Pons (tissue), 1 donor: ENCODE measurements at regions not wholly inside any gene's neighbourhood (a gene's known extent, or its start where the extent isn't known, plus 50 kb on each side); places are given as distances from the start of the nearest gene placed in this dataset.

Experiments
- DNase-seq: peaks from one replicate; pipeline ENCODE4 v3.0.0-alpha.2; 2016; ENCODE audit warnings: low spot score

GRCh38 chr17:79218825-79219200 is 144.2 kb downstream of the ENGASE start:
- DNase-seq = no peak

DNA sequence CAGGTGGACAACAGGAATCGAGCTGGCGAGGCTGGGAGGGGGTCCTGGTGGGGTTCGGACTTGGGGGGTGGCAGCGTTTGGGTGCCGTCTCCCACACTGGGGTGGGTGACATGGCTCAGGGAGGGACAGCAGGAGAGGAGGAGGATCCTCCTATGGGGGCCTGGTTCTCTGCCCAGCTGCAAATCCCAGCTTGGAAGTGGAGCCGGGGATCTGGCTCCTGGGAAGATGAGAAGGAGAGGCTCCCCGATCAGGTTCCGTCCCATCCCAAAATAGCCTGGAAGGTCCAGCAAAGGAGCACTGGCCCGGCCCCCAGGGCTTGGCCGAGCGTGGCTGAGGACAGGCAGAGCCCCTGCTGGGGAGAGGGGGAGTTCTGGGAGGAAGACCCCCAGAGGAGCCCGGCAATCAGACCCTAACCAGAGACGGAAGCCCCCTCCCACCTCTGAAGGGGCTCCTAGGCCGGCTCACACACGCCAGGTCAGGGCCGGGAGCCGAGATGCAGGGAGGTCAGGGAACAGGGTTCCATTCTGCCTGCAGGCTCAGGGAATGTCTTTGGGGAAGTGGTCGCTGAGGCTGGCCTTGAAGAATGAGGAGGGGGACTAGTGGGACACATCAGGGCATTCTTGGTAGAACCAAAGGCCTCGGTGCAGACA is 143.7 kb downstream of the ENGASE start:
- DNase-seq = no peak

GRCh38 chr17:79217473-79218135 is 143.0 kb downstream of the ENGASE start:
- DNase-seq = no peak

- DNase-seq = no peak
Observed at GRCh38 chr17:79216826-79217225, 142.2 kb downstream of the ENGASE start.

GRCh38 chr17:79216391-79216790 is 141.8 kb downstream of the ENGASE start:
- DNase-seq = no peak

DNA sequence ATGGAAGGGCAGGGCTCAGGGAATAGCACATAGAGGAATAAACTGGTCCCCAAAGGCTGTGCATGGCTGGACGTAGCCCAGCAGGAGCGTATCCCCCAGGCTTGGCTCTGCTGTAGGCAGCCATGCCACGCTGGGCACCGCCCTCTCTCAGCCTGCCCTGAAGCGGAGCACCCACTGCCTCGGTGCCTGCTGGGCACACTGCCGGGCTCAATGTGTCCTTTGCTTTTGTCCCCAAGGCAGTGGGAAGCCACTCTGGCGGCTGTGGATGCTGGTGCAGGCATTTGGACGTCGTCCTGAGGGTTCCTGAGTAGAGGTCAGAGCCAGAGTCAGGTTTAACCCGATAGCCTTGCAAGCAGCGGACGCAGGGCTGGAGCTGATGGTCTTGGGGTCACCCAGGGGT is 141.0 kb downstream of the ENGASE start:
- no peak for DNase-seq

DNA sequence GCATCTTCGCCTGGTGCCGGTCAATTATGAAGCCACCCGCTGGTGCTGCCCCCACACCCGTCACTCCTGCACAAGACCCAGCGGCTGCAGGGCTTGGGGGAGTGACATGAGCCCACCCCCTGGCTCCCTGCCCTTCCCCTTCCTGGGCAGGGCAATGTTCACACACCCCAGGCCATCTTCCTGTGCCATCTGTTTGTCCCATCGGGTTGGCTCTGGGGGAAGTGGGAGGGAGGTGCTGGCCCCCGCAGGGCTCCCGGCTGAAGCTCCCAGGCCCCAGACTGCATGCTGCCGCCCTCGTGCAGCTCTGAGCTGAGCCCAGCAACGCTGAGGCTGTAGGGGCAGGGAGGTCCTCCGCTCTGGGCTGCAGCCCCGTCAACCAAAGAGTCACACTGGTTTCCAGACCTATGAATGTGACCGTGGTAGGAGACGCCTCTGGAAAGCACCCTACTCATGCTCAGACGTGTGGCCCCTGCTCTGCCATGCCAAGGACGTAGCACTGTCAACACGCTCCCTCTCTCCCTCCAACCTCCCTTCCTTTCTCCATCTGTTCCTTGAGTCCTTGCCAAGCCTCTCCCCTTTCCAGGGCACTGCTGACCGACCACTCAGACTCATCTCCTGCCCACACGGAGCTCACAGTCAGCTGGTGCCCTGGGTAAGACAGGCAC is 140.4 kb downstream of the ENGASE start:
- no peak for DNase-seq

GRCh38 chr17:79214459-79214858 is 139.8 kb downstream of the ENGASE start:
- DNase-seq = no peak

- DNase-seq = no peak
Observed at GRCh38 chr17:79213305-79213704, 138.7 kb downstream of the ENGASE start.

DNA sequence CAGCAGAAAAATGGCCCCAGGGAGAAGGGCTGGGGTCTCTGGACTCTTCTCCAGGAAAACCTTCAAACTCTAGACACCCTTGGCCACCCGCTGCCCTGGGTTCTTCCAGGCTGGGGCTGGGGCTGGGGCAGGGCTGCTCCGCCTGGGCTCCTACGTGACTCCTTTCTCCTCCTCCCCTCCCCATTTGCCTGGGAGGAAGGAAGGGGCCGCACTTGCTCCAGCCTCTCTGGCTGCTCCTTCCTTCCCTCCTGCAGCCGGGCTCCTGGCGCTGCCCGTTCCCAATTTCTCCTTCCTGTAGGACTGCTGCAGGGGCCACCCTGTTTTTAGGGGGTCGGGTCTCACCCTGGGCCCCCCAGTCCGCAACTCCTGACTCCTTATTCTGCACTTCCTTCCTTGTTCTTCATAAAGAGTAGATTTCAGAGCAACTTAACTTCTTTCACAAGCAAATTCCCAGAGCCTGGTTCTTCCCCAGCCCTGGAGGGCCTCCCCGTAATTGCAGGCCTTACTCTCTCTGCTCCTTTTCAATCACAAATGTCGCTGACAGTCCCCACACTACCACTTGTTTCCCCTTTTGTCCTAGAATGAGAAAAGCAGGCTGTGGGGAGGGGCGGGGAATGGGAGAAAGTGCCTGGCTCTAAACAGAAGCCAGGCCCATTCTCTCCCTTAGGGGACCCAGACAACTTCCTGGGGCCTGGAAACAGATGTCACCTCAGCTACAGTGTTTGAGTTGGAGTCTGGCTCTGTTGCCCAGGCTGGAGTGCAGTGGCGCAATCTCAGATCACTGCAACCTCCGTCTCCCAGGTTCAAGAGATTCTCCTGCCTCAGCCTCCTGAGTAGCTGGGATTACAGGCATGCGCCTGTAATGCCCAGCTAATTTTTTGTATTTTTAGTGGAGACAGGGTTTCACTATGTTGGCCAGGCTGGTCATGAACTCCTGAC is 137.8 kb downstream of the ENGASE start:
- no peak for DNase-seq

DNA sequence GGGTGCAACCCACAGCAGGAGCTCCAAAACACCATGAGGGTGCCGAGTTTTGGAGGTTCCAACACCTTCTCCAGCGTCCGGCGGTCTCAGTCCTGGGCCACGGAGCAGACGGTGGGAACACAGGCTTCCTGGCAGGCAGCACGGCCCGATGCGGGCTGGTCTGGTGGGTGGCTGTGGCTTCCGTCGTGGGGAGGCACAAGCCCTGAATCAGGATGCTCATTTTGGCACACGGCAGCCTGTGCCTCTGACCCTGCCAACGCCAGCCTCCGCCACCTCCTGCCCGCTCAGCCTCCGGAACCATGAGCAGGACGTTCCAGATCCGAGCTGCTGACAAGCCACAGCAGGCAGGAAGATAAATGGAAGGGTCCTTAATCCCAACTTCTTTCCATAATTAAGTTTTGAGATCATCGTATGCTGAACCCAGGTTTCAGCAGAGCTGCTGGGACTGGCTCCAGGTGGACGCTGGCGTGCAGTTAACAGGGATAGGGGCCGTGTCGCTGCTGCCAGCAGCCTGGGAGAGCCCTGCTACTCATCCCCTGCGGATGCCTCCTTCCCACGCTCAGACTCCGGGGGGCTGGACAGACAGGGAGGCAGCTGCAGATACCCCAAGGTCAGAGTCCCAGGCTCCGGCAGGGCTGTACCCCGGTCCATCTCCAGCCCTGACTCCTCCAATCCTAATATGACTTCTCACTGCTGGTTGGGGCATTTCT is 136.6 kb downstream of the ENGASE start:
- no peak for DNase-seq

DNA sequence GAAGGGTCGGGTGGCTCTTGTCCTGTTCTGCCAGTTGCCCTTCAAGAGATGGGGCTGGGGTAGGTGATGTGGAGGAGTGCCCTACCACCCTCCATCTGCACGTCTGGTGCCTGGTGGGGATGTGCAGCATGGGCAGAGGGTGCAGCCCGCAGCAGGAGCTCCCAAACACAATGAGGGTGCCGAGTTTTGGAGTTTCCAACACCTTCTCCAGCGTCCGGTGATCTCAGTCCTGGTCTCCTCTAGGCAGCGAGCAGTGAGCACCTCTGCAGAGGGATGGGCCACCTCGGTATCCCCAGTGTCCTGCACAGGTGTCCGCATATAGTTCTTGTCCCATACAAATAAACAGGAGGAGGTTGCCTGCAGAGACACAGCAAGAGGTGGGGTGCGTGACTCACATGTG is 136.0 kb downstream of the ENGASE start:
- DNase-seq = no peak

GRCh38 chr17:79207960-79208359 is 133.3 kb downstream of the ENGASE start:
- DNase-seq = no peak

DNA sequence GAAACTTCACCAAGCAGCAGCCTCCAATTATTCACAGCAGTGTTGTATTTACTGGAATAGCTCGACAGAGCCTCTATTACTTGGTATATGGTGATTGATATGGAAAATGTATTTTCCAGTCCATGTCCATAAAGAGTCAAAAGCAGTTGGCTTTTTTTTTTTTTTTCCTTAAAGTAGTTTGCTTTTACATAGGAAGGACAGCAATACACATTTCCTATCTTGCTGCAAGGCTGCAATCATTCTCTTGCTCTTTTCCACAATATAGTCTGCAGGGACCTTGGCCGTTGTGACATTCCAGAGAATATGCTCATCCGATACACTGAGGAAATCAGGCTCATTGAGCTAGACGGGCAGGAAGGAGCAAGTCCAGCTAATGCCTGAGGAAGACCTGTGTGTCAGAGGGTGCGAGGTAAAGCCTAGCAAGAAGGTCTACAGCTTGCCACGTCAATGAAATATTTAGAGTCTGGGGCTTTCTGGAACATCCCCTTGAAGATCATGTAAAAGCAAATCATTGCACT is 131.1 kb downstream of the ENGASE start:
- no peak for DNase-seq

GRCh38 chr17:79204261-79204660 is 129.6 kb downstream of the ENGASE start:
- no peak for DNase-seq

DNA sequence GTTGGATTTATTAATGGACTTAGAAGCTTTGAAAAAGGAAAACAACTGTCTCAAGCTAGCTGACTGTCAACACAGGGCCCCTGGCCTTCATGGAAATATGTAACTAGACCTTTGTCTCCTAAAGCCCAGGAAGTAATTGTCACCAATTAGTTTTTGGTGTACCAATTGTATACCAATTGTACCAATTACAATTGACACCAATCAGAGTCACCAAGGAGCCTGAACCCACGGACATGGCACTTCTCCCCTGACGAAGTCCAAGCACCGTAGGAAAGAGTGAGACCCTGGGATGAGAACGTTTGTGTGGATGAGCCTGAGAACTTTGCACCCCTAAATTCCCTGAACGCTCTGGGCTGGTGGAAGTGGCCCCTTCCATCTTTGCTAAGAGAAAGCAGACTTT is 129.0 kb downstream of the ENGASE start:
- DNase-seq = no peak

DNA sequence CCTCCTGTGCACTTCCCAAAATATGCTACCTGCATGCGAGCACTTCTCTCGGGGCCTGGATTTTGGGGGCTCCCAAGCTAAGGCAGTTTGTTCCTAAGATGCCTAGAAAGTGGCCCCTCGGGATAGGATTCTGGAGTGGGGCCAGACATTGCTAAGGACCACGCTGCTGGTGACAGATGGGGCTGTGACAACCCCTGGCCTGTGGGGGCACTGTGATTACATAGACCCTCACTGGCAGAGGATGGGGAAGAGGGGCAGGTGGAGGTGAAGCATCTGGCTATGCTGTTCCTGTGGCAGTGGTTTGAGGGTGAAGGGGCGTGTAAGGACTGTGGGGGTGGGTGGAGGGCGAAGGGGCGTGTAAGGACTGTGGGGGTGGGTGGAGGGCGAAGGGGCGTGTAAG is 128.4 kb downstream of the ENGASE start:
- DNase-seq = no peak

- no peak for DNase-seq
Observed at GRCh38 chr17:79202480-79202879, 127.9 kb downstream of the ENGASE start.

- no peak for DNase-seq
Observed at GRCh38 chr17:79201536-79202227, 127.1 kb downstream of the ENGASE start.

GRCh38 chr17:79201119-79201518 is 126.5 kb downstream of the ENGASE start:
- no peak for DNase-seq

DNA sequence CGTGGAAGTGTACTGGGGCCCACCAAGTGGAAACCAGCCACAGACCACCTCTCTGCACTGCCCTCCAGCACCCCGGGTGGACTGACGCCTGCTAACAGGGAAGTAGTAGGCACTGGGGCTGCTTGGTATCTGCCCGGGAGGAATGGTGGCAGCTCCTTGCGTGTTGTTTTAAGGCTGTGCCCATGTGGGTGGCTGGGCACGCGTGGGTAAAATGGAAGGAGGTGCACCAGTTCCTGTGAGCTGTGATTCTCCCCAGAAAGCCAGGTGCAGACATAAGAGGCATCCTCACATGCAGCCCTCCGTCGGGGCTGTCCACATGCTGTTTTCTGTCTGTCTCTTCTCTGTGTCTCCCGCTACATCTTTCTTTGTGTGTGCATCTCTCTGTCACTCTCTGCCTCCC is 122.3 kb downstream of the ENGASE start:
- DNase-seq = no peak
